Superior temporal gyrus (tissue), 1 donor: ENCODE measurements at regions not wholly inside any gene's neighbourhood (a gene's known extent, or its start where the extent isn't known, plus 50 kb on each side); places are given as distances from the start of the nearest gene placed in this dataset.
"Not testable (repeated sequence)": the region's sequence is repeated elsewhere in the genome, so short reads cannot be mapped to it uniquely, and the experiment has no call there.

ENCODE experiments used
- DNase-seq: peaks from one replicate; pipeline ENCODE4 v3.0.0-alpha.2; 2016; ENCODE audit errors: extremely low spot score

DNA sequence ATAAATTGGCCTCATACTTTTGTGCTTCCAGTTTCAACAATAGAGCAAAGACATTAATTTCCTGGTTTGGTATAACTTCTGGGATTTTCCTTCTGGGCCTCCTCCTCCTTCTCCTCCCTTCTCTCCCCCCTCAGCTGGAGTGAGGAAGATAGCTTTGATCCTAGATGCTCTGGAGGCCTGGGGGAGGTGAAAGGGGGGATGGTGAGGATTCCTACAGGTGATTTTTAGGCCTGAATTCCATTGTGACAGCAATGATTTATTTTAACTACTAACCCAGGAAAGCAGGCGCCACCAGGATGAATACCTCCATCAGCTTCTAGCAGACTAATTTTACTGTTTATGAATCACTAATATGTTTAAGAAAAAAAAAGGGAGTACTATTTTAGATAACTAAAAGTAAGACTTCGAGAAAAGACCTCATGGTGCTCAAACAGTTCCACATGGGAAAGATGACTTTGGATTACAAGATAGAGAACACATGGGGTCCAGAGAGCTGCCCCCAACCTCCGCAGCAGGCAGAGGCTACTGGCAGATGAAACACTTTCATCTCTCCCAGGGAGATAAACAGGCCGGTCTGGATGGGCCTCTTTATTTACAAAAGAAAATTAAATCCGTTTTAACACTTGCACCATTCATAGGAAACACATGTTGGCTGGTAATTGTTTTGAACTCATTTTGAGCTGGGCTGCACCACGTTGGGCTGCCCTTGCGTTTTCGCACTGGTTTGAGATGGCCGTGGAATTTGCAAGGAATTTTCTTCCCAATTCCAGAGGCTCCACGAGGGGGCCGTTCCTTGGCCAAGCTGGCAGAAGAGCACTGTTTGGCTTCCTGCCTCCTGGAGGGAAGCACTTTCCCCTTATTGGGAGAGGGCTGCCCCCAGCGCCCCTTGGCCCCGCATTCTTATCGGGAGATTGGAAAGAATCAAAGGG is 125.1 kb upstream of the STX18 start:
- no peak for DNase-seq

DNA sequence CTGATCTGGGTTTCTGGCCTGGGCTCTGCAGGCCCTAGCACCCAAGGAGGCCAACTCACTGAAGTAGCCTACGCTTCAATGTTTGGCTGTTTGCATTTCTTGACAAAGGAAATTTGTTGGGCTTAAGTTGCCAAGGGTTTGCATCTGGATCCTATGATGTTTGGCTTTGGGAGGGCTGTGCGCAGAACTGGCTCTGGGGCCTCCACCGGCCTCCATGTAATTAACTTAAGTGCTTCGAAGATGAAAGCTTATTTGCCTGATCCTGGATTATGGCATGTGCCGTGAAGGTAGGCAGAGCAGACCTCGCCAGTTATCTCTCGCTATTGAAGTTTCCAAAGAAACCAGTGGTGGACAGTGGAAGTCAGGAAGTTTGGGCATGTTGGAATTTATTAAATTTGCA is 124.3 kb upstream of the STX18 start:
- no peak for DNase-seq

DNA sequence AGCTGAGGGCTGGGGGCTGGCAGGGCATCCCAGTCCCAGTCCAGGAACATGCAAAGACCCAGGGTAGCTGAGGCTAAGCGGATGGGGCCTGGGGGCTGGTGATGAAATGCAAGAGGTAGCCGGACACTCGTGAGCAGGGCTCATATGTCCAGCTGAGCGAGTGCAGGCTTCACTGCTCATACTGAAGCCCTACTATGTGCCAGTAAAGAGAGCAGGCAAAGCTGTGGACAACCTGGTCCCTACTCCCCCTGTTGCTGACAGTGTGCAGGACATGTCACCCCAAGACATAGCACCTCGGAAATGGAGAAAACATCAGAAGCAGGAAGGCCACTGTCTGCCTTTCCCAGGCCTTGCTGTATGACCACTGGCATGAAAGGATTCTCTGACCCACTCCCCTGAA is 122.4 kb upstream of the STX18 start:
- DNase-seq = no peak

DNA sequence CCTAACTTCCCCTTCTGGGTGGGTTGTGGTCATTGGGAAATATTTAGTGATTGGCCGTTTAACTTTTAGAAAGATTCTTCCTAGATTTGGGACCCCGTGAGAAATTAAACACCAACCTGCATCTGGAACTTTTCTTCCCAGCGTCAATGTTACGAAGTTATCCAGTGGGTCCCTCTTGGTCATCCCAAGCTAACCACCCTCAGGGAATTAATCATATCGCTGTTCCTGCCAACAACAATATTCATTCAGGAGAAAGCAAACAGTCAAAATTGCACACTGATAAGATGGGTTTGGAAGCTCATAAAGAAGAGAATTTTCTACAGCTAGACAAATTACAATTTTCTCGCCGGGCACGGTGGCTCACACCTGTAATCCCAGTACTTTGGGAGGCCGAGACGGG is 121.2 kb upstream of the STX18 start:
- DNase-seq = no peak

DNA sequence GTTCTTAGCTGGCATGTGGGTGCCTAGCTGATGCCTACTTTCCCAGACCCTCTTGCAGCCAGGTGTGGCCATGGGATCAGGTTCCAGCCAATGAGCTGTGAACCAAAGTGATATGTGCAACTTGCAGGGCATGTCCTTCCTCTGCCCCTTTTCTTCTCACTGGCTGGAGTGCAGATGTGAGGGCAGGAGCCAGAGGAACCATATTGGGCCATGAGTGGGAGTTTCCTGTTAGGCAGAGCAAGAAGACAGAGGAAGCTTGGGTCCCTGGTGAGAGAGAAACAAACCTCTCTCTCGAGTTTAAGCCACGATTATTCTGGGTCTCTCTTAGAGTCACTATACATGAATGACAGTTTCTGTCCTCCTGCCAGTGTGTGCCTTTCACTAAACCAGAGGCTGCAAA is 120.4 kb upstream of the STX18 start:
- DNase-seq = no peak

DNA sequence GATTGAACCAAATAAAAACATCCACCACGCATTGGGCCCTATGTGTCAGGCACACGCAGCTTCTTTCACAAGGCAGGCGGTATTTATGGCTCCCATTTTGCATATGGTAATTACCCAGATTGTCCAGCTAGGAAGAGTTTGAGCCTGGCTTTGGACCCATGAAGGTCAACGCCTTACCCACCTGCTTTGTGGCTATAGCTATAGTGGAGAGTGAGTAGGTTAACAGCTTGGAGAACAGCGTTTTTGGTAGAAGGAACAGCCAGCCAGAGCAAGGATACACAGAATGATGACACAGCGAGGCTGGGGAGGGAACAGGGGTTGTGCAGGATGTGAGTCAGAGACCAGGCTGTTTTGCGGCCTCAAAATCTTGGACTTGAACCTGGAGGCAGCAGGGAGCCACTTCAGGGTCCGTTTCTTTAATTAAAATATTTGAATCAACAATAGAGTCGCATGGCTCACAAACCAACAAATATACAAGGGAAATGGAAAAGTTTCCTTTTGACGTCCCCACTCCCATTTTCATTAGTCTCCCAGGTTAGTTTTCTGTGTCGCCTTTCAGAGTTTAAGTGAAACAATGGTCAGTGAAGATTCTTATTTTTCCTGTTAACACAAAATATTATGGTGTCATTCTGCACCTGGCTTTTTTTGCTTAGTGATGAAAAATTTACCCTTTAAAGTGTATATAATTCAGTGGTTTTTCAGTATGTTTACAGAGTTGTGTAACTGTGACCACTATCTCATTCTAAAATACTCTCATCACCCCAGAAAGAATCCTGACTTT is 118.2 kb upstream of the STX18 start:
- DNase-seq = no peak

DNA sequence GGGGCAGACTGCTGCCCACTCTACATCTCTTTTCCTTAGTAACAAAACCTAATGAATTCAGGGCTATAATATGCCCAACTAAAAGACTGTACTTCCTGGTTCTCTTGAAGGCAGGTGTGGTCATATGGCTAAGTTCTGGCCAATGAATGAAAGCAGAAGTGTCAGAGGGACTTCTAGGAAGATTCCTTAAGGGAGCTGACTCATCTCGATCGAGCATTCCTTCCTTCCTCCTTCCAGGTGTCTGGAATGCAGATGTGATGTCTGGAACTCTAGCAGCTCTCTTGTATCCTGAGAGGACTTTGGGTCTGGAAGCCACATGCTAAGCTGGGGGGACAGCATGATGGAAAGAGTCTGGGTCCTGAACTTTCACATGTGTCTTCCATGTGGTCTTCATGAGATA is 116.2 kb upstream of the STX18 start:
- DNase-seq = no peak

DNA sequence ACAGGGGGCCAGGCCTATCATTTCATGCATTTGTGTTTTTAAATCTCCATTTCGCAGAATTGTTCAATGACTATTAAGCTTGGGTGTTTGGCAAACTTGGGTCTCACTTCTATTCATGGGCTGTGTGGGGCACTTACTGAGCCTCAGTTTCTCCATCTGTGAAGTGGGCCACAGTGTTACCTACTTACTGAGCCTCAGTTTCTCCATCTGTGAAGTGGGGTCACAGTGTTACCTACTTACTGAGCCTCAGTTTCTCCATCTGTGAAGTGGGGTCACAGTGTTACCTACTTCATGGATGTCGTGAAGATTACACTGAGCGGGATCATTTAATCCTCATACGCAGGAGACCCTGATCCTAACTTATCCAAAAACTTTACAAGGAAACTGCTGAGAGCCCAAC is 115.1 kb upstream of the STX18 start:
- no peak for DNase-seq

DNA sequence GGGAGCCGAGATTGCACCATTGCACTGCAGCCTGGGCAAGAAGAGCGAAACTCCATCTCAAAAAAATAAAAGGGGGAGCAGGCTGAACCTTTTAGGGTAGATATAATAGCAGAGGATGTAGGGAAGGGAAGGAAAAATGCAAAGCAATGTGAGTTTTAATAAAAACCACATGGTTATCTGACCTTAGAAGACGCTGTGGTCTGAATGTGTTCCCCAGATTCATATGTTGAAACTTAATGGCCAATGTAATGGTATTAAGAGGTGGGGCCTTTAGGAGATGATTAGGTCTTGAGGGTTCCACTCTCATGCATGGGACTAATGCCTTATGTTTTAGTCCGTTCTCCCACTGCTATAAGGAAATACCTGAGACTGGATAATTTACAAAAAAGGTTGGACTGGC is 114.1 kb upstream of the STX18 start:
- no peak for DNase-seq

DNA sequence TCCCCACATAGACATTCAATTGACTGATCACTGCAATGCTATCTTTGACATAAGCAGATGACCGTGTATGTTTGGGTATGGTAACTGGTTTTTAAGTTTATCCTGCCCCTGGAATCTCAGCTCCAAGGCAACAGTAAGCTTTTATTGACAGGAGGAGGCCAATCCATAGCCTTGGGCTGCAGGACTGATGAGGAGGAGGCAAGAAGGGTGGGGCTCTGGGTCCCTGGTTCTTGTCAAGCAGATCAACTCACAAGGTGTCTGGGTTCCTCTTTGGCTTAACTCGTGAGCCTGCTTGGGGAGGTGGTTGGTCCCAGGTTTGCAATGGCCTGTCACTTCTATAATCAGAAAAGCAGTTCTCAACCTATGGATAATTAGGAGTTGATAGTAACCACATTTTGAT is 113.2 kb upstream of the STX18 start:
- no peak for DNase-seq

DNA sequence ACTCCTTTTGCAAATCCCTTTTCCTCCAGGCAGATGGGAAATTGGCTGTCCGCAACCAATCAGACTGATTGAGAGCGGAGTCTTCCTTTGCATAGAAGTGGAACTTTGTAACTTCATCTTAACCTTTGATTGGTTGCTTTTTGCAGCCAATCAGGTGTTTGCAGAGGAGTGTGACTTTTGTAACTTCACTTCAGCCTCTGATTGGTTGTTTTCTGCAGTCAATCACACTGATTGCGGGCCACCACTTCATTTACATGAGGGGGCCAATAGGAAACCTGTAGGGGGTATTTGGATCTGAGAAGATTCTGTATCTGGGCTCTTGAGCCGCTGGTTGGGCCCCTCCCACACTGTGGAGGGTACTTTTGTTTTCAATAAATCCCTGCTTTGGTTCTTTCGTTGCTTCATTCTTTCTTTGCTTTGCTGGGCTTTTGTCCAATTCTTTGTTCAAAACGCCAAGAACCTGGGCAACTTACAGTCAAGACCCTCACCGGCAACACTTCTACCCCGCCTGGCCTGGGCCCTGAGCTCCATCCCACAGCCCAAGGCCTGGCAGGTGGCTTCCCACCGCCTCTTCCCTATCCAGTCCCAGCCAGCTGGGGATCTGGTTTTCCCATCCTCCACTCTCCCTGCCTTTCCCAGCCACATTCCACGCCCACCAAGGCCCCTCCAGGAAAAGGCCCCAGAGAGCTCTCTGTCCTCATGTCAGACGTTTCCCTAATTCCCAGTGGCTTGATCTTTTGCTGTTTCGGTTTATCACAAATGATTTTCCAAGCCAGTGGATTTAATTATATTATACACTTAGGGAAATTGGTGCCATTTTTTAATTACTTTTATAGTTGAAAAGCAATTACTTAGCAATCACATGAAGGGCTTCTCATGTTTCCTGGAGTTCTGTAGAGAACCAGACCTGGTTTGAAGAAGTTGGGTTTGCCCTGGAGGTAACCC is 110.2 kb upstream of the STX18 start:
- DNase-seq = no peak

DNA sequence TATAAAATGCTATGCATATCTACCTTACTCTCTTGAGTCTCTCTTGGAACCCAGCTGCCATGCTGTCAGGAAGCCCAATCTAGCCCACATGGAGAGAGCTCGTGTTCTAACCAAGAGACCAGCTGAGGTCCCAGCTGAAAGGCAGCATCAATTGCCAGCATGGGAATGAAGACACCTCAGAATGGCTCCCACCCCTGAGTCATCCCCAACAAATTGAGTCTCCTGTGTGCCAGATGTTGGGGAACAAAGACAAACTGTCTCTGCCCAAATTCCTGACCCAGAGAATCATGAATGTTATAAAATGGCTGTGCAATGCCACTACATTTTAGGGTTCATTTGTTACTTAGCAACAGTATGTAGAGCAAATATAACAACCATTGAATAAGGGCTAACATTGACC is 105.2 kb upstream of the STX18 start:
- DNase-seq = no peak

DNA sequence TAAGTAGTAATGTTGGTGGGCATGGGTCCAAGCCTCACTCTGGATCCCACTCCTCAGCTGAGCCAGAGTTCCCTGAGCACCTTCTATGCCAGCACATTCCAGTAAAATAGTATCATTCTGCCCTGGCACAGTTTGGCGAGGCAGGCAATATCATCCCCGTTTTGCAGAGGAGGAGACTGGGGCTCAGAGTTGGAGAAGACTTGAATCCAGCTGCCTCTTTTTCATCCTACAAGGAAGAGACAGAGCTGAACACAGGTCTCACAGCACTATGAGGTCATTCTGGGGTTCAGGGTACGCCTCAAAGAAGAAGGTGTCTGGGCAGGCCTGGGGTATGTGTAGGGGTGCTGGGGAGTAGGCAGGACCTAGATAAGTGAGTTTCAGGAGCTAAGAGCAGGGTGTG is 103.9 kb upstream of the STX18 start:
- no peak for DNase-seq

DNA sequence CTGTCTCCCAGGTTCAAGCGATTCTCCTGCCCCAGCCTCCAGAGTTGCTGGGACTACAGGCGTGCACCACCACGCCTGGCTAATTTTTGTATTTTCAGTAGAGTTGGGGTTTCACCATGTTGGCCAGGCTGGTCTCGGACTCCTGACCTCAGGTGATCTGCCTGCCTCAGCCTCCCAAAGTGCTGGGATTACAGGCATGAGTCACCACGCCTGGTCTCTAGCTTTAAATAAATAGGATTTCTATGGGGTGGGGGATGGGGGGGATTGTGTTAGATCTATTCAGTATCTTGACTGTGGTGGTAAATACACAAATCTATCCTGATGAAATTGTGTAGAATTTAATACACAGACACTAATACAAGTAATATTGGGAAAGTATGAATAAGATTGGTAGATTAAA is 102.4 kb upstream of the STX18 start:
- DNase-seq = not testable (repeated sequence)

DNA sequence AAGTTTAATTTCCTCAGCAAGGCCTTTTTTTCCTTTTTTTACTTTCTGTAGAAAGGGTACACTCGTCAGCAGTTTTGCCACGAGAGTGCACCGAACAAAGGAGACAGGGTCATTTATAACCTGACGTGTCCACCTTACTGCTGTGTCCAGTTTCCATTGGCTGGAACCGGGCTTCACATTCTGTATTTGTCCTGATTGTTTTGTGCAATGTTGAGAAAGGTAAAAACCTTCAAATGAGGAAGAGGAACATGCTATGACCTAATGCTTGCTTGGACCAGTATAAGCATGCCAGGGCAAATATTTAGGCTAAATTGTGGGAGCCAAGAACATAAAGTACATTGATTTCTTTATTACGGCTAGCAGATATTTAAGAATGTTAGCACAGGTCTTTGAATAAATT is 101.9 kb upstream of the STX18 start:
- DNase-seq = not testable (repeated sequence)

DNA sequence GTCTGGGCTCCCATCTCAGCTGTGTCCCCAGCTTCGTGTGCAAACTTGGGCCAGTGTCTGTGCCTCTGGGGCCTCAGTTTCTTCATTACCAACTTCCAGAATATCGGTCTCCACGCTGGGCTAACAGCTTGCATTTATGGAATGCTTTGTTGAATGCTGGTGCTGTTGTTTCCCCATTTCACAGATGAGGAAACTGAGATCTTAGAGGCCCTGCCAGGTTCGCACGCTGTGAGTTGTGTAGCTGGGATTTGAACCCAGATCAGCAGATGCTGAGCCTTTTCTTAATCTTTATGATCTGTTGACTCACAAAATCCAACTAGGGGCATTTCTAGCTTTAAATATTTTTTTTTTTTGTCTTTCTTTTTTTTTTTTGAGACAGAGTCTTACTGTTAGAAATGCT is 101.5 kb upstream of the STX18 start:
- DNase-seq = no peak

DNA sequence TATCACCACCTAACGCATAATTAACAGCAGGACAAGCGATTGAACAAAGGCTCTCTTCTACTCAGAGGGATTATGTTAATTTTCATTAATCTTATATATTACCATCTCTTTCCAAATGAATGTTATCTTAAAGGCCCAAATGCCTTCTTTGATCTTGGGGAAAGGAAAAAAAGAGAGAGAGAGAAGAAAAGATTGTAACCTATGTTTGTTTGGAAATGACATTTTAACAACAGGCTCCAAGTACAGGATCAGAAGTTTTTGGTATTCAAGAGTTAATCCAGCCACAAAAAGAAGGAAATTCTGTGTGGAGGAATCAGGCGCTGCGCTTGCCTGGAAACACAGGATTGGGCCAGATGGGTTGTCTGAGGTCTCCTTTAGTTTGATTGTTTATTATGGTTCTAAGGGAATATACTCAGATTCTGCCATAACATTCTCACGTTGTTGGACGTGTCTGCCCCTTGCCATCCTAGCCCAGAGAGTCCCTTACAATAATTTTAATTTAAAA is 100.7 kb upstream of the STX18 start:
- DNase-seq = no peak

DNA sequence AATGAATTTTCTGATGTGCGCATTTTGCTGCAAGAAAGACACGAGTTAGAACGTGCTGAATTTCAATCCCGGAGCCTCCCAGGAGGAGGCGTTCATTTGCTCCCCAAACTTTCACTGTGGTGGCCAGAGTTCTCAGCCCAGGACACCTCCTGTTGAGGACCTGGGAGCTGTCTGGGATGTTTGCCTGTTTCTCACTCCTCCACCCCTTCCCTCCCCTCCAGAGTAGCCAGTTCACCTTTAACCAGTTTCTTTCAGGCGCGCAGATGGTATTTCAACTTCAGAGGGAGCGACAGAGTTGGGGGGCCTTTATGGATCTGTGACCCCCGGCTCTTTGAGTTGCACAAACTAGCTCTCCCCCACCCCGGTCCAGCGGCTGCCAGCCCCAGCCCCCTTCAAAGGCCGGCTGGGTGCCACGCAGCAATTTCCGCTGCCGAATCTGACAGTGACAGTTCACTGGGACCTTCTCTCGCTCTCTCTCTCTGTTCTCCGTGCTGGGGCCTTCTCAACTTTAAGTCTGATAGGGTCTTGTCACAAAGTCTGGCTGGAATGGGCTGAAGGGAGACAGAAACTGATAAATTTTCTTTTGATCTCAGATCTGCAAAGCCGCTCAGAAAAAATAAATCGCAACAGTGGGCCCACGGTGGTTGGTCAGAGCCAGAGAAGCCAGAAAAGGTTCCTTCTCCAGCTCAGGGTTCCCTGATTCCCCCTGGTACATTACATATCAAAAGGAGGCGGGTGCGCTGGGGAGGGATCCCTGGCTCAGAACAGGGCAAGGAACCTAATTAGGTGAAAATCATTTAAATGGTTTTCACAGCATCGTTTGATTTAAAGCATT is 100.0 kb upstream of the STX18 start:
- DNase-seq = no peak

DNA sequence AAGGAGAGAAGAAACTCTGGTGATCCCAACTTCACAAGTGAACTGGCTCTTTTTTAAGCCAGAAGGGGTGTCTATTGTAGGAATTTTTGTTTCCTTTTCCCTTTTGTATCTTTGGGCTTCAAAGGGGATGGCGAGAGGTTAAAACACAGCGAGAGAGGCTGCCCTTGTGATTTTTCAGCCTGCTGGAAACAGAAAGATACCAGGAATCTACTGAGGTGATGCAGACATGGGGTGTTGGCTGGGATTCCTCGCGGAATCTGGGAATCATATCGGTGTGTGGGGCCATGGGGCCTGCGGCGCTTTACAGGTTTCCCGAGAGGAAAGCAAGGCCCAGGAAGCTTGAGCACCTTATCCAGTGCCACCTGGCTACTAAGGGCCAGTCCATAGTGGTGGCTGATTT is 99.4 kb upstream of the STX18 start:
- DNase-seq = no peak

DNA sequence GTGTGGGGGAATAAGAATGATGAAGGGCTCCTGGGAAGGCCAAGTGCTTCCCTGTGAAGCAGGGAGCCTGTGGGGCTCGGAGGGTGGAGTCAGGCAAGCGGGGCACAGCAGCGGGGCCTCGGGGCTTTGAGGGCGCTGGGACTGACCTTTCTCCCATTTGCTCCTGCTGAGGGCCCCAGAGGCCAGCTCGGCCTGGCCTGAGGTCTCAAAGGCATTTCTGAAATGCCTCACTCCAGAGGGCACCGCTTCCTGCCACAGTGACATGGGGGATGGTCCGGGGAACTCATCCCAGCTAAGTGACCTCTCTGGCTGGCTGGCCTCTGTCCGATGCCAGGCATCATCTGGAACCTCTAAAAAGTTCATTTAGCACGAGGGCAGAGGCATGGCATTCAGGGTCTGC is 98.8 kb upstream of the STX18 start:
- no peak for DNase-seq

DNA sequence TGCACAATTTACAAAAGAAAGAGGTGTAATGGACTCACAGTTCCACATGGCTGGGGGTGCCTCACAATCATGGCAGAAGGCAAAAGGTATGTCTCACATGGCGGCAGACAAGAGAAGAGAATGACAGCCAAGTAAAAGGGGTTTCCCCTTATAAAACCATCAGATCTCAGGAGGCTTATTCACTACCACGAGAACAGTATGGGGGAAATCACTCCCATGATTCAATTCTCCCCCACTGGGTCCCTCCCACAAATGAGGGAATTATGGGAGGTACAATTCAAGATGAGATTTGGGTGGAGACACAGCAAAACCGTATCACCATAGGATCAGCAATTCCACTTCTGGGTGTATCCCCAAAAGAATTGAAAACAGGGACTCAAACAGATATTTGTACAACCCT is 97.5 kb upstream of the STX18 start:
- no peak for DNase-seq
